AG04449 (cell line): ENCODE measurements at regions not wholly inside any gene's neighbourhood (a gene's known extent, or its start where the extent isn't known, plus 50 kb on each side); places are given as distances from the start of the nearest gene placed in this dataset.

Source experiments
- CTCF ChIA-PET: fragments of 350-600 bp; formaldehyde crosslinking; extraction: SDS; loops from one replicate; lab custom pipeline; 2021; ENCODE audit warnings: antibody characterized with exemption; lab: Yijun Ruan, JAX
- POLR2A ChIA-PET: fragments of 400-600, 350-600 bp; formaldehyde crosslinking; extraction: SDS; loops from one replicate; lab custom pipeline; 2020; ENCODE audit warnings: antibody characterized with exemption, inconsistent platforms; lab: Yijun Ruan, JAX
- DNase-seq: peaks from one replicate; pipeline ENCODE4 v3.0.0-alpha.2; 2010; ENCODE audit warnings: low read depth, low spot score
- H3K4me3 ChIP-seq: 2 replicates; pipeline ENCODE4 v1.5.1; 2011; ENCODE audit warnings: low read depth, mild to moderate bottlenecking, control low read depth, low read length
- CTCF ChIP-seq: IDR thresholded peaks from one replicate; pipeline ENCODE4 v1.5.1; 2011; ENCODE audit warnings: mild to moderate bottlenecking, moderate library complexity, low read length, control low read depth, inconsistent platforms; ENCODE audit not compliant: insufficient read depth; ENCODE audit errors: missing control alignments

DNA sequence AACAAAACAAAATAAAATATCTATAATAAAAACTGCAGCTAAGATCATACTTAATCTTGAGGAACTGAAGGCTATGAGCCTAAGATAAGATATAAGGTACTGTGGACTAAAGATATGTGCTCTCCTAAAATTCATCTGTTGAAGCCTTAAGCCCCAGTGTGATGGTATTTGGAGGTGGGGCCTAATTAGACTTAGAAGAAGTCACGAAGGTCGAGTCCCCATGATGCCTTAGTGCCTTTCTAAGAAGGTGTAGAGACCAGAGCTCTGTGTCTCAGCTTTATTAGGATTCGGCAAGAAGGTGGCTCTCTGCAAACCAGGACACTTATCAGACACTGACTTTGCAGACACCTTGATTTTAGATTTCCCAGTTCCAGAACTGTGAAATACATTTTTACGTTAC, 622.0 kb upstream of the BRINP3 start:
- ChIA-PET POLR2A (no interaction called here), CTCF (no interaction called here)

GRCh38 chr1:191101960-191102359, 624.3 kb upstream of the BRINP3 start:
- H3K4me3 ChIP-seq, result no peak overlapping the region
- TF ChIP-seq CTCF, result no peak
- no peak for DNase-seq
- ChIA-PET POLR2A (no interaction called here), CTCF (no interaction called here)

More for the DNA sequence above, 622.0 kb upstream of the BRINP3 start:
- TF ChIP-seq CTCF, result no peak
- no peak overlapping the region for H3K4me3 ChIP-seq
- DNase-seq, result no peak

GRCh38 chr1:191125950-191126349, 648.3 kb upstream of the BRINP3 start:
- POLR2A ChIA-PET, result no interaction called here
- CTCF ChIA-PET, result no interaction called here
- TF ChIP-seq CTCF, result no peak
- DNase-seq, result no peak
- H3K4me3 ChIP-seq, result no peak overlapping the region

DNA sequence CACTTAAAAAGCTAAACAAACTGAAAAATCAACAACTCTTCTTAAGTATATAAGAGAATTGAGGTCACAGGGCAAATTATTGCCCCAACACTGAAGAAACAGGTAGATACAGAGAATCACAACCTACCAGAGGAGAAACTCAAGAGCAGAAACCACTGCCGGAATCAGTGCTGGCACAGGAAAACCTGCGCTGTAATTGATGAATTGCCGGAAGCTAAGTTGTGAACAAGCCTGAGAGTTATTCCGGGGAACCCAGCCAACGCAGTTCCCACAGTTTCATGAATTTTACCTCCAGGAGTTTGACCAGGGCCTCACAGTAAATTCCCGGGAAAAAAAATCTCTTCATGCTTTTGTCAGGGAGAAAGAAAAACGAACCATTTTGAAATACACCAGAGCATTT, 657.1 kb upstream of the BRINP3 start:
- POLR2A ChIA-PET, result no interaction called here
- CTCF ChIA-PET, result no interaction called here
- H3K4me3 ChIP-seq, result no peak overlapping the region
- no peak for DNase-seq
- TF ChIP-seq CTCF, result no peak

- no peak for TF ChIP-seq CTCF
- no peak for DNase-seq
- ChIA-PET POLR2A (no interaction called here), CTCF (no interaction called here)
- H3K4me3 ChIP-seq, result no peak overlapping the region
These were observed 662.4 kb upstream of the BRINP3 start for GRCh38 chr1:191140038-191140437.

DNA sequence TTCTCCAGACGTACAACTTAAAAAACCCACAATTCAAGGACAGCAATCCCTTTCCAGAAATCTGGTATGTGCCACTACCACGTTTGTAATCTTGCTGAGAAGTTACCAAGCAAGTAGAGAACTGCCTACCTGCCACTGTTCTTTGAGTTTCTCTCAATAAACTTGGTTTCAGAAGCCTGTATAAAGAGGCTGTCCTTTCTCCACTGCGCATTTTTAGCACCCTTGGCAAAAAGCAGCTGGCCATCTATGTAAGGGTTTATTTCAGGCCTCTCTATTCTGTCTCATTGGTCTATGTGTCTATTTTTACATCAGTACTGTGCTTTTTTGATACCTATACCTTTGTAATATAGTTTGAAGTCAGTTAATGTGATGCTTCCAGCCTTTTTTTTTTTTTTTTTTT, 665.1 kb upstream of the BRINP3 start:
- TF ChIP-seq CTCF, result no peak
- POLR2A ChIA-PET, result no interaction called here
- no peak for DNase-seq
- CTCF ChIA-PET, result no interaction called here
- H3K4me3 ChIP-seq, result no peak overlapping the region
